H9 (cell line): ENCODE measurements at regions not wholly inside any gene's neighbourhood (a gene's known extent, or its start where the extent isn't known, plus 50 kb on each side); places are given as distances from the start of the nearest gene placed in this dataset.

Experiments
- DNase-seq: peaks from one replicate; pipeline ENCODE4 v3.0.0-alpha.2; 2017
- H2AFZ ChIP-seq: one replicate; pipeline ENCODE4 v1.6.1; 2013; ENCODE audit warnings: mild to moderate bottlenecking, low read length, control low read depth, moderate library complexity
- H2AK5ac ChIP-seq: 2 replicates; pipeline ENCODE4 v1.6.1; 2013; ENCODE audit warnings: low read length, control low read depth, mixed read lengths; ENCODE audit not compliant: insufficient read length
- H2BK120ac ChIP-seq: one replicate; pipeline ENCODE4 v1.6.1; 2013; ENCODE audit warnings: low read depth, mild to moderate bottlenecking, low read length, control low read depth, inconsistent platforms; ENCODE audit not compliant: poor library complexity, severe bottlenecking
- H2BK12ac ChIP-seq: 2 replicates; pipeline ENCODE4 v1.6.1; 2013; ENCODE audit warnings: low read length, control low read depth, mixed read lengths, low read depth; ENCODE audit not compliant: insufficient read length
- H2BK15ac ChIP-seq: 2 replicates; pipeline ENCODE4 v1.6.1; 2013; ENCODE audit warnings: low read depth, low read length, control low read depth
- H2BK20ac ChIP-seq: one replicate; pipeline ENCODE4 v1.6.1; 2013; ENCODE audit warnings: low read depth, mild to moderate bottlenecking, low read length, control low read depth, inconsistent platforms; ENCODE audit not compliant: poor library complexity, severe bottlenecking
- H2BK5ac ChIP-seq: 2 replicates; pipeline ENCODE4 v1.6.1; 2013; ENCODE audit warnings: low read length, control low read depth, mixed read lengths; ENCODE audit not compliant: insufficient read length
- H3K14ac ChIP-seq: 2 replicates; pipeline ENCODE4 v1.6.1; 2013; ENCODE audit warnings: low read length, control low read depth; ENCODE audit not compliant: insufficient read depth
- H3K18ac ChIP-seq: 2 replicates; pipeline ENCODE4 v1.6.1; 2013; ENCODE audit warnings: low read depth, mild to moderate bottlenecking, mixed read lengths, low read length, control low read depth; ENCODE audit not compliant: insufficient read length
- H3K23ac ChIP-seq: 2 replicates; pipeline ENCODE4 v1.6.1; 2013; ENCODE audit warnings: low read length, control low read depth, mixed read lengths, low read depth; ENCODE audit not compliant: insufficient read length
- H3K23me2 ChIP-seq: 2 replicates; pipeline ENCODE4 v1.6.1; 2013; ENCODE audit warnings: low read depth, mild to moderate bottlenecking, mixed read lengths, low read length, control low read depth; ENCODE audit not compliant: insufficient read length, poor library complexity, severe bottlenecking
- H3K27ac ChIP-seq: 2 replicates; pipeline ENCODE4 v1.5.1; 2013; ENCODE audit warnings: low read length, control low read depth, mixed read lengths, low read depth; ENCODE audit not compliant: insufficient read length
- H3K27me3 ChIP-seq: 2 replicates; pipeline ENCODE4 v1.6.1; 2013; ENCODE audit warnings: low read length, control low read depth, inconsistent platforms; ENCODE audit not compliant: insufficient read depth
- H3K4ac ChIP-seq: 2 replicates; pipeline ENCODE4 v1.6.1; 2013; ENCODE audit warnings: low read depth, mild to moderate bottlenecking, control low read depth, inconsistent platforms, low read length, moderate library complexity
- H3K4me1 ChIP-seq: 2 replicates; pipeline ENCODE4 v1.6.1; 2013; ENCODE audit warnings: low read length, control low read depth, inconsistent platforms; ENCODE audit not compliant: insufficient read depth
- H3K4me2 ChIP-seq: 2 replicates; pipeline ENCODE4 v1.6.1; 2013; ENCODE audit warnings: low read length, control low read depth, mixed read lengths; ENCODE audit not compliant: insufficient read length, insufficient read depth
- H3K56ac ChIP-seq: 2 replicates; pipeline ENCODE4 v1.6.1; 2013; ENCODE audit warnings: low read depth, mild to moderate bottlenecking, mixed read lengths, low read length, control low read depth; ENCODE audit not compliant: insufficient read length
- H3K79me1 ChIP-seq: 2 replicates; pipeline ENCODE4 v1.6.1; 2013; ENCODE audit warnings: low read depth, mild to moderate bottlenecking, moderate library complexity, low read length, control low read depth, inconsistent platforms; ENCODE audit not compliant: insufficient read depth, poor library complexity, severe bottlenecking
- H3K79me2 ChIP-seq: 2 replicates; pipeline ENCODE4 v1.6.1; 2013; ENCODE audit warnings: low read length, control low read depth, inconsistent platforms; ENCODE audit not compliant: insufficient read depth
- H3K9ac ChIP-seq: 2 replicates; pipeline ENCODE4 v1.6.1; 2013; ENCODE audit warnings: low read length, control low read depth, mixed read lengths; ENCODE audit not compliant: insufficient read length; ENCODE audit errors: extremely low read depth
- H3K9me3 ChIP-seq: one replicate; pipeline ENCODE4 v1.6.1; 2013; ENCODE audit warnings: low read depth, low read length, inconsistent platforms; ENCODE audit not compliant: control insufficient read depth
- H3T11ph ChIP-seq: one replicate; pipeline ENCODE4 v1.6.1; 2013; ENCODE audit warnings: mild to moderate bottlenecking, low read length, control low read depth, inconsistent platforms
- H4K20me1 ChIP-seq: one replicate; pipeline ENCODE4 v1.6.1; 2013; ENCODE audit not compliant: control insufficient read depth, insufficient read length, insufficient read depth
- H4K5ac ChIP-seq: 2 replicates; pipeline ENCODE4 v1.6.1; 2013; ENCODE audit warnings: low read depth, mild to moderate bottlenecking, mixed read lengths, low read length, control low read depth; ENCODE audit not compliant: insufficient read length
- H4K8ac ChIP-seq: replicated peaks from 2 replicates; pipeline ENCODE4 v1.6.1; 2013; ENCODE audit warnings: low read length, control low read depth, mixed read lengths, low read depth; ENCODE audit not compliant: insufficient read length
- H4K91ac ChIP-seq: 2 replicates; pipeline ENCODE4 v1.6.1; 2013; ENCODE audit warnings: low read depth, mild to moderate bottlenecking, moderate library complexity, mixed read lengths, low read length, control low read depth; ENCODE audit not compliant: insufficient read length
- H3K27ac Mint-ChIP-seq, 3 experiments: 2 replicates in 2 of 3; 3 replicates in 1 of 3; pipeline ENCODE4 v1.8.0; 2020 to 2021; ENCODE audit warnings: mixed read lengths in 3 of 3, mild to moderate bottlenecking in 1 of 3, moderate library complexity in 1 of 3
- H3K27me3 Mint-ChIP-seq: 2 replicates; pipeline ENCODE4 v1.8.0; 2021; ENCODE audit warnings: low read depth, mild to moderate bottlenecking, moderate library complexity, mixed read lengths
- H3K36me3 Mint-ChIP-seq, 3 experiments: 2 replicates in 2 of 3; 3 replicates in 1 of 3; pipeline ENCODE4 v1.8.0; 2020 to 2021; ENCODE audit warnings: low read depth in 3 of 3, mixed read lengths in 3 of 3; ENCODE audit not compliant: insufficient read depth in 1 of 3
- H3K4me1 Mint-ChIP-seq, 2 experiments: 2 replicates each; pipeline ENCODE4 v1.8.0; 2020; ENCODE audit warnings: mixed read lengths in 2 of 2
- H3K4me3 Mint-ChIP-seq, 2 experiments: 2 replicates in 1 of 2; 3 replicates in 1 of 2; pipeline ENCODE4 v1.8.0; 2020 to 2021; ENCODE audit warnings: mild to moderate bottlenecking in 2 of 2, mixed read lengths in 2 of 2, moderate library complexity in 1 of 2
- H3K9me3 Mint-ChIP-seq, 2 experiments: 2 replicates in 1 of 2; 3 replicates in 1 of 2; pipeline ENCODE4 v1.8.0; 2020; ENCODE audit warnings: mild to moderate bottlenecking in 2 of 2, mixed read lengths in 2 of 2, moderate library complexity in 1 of 2
- CTCF ChIP-seq: fragments of 200-600 bp; sonication (generic); conservative IDR thresholded peaks from 3 replicates; pipeline ENCODE4 v1.8.0; 2021; ENCODE audit warnings: antibody characterized with exemption, mild to moderate bottlenecking

- no peak for DNase-seq
- no peaks in the 10 kb centered on the region for H3K27me3 Mint-ChIP-seq
Observed at GRCh38 chr12:58459191-58459590, 461.1 kb downstream of the LRIG3 start.

More at GRCh38 chr12:58459191-58459590, 461.1 kb downstream of the LRIG3 start:
- Histone ChIP-seq H3K23ac (no peak overlapping the region), H2BK12ac (no peak overlapping the region), H3K4me1 (no peaks in the 10 kb centered on the region), H3K56ac (no peak overlapping the region), H2BK5ac (no peak overlapping the region), H3K27me3 (no peaks in the 10 kb centered on the region), H3K4me2 (no peak overlapping the region), H3K79me2 (no peaks in the 10 kb centered on the region), H3K9ac (no peak overlapping the region), H2BK15ac (no peak overlapping the region), H3K18ac (no peak overlapping the region), H4K91ac (no peak overlapping the region), H4K20me1 (no peaks in the 10 kb centered on the region), H2BK20ac (no peak overlapping the region), H2AFZ (no peak overlapping the region), H3K4ac (no peak overlapping the region), H4K5ac (no peak overlapping the region), H4K8ac (no peak overlapping the region), H3K23me2 (no peaks in the 10 kb centered on the region), H3T11ph (no peak overlapping the region), H3K9me3 (no peaks in the 10 kb centered on the region), H3K27ac (no peak overlapping the region), H2AK5ac (no peak overlapping the region), H3K14ac (no peak overlapping the region), H2BK120ac (no peak overlapping the region), H3K79me1 (no peaks in the 10 kb centered on the region)
- Mint-ChIP-seq H3K36me3 (no peaks in the 10 kb centered on the region; a peak in 1 of 7 replicates), H3K4me1 (peaks cover under 1 to 8% of the 10 kb centered on the region in 2 experiments; a peak in 3 of 4 replicates), H3K9me3 (no peaks in the 10 kb centered on the region; a peak in 1 of 5 replicates), H3K4me3 (no peak overlapping the region), H3K27ac (no peak overlapping the region)
- TF ChIP-seq CTCF = no peak
